HCT116 (cell line): ENCODE measurements at regions not wholly inside any gene's neighbourhood (a gene's known extent, or its start where the extent isn't known, plus 50 kb on each side); places are given as distances from the start of the nearest gene placed in this dataset.

ENCODE experiments used
- ATAC-seq: fragments of 200-7000 bp; cut with Tn5 transposase; 2 replicates; pipeline ENCODE4 v1.9.1; 2020; ENCODE audit warnings: mild to moderate bottlenecking, moderate library complexity
- BruUV-seq: library from RNA; stranded (reverse); fragments of 400-500 nt; replicated peaks from 2 replicates; lab custom pipeline; 2021; lab: Mats Ljungman, UMichigan
- CTCF ChIA-PET: fragments of 300-600 bp; sonication (Branson Sonifier 250); formaldehyde crosslinking; loops from one replicate; lab custom pipeline; 2021; ENCODE audit warnings: antibody characterized with exemption; lab: Charles Lee
- POLR2A ChIA-PET: fragments of 300-600, 350-600 bp; sonication (Branson Sonifier 250); formaldehyde crosslinking; loops from one replicate; lab custom pipeline; 2021; ENCODE audit warnings: antibody characterized with exemption; lab: Charles Lee
- RAD21 ChIA-PET, 2 experiments: fragments of 300-600 bp; sonication (Branson Sonifier 250); formaldehyde crosslinking; loops; one replicate each; lab custom pipeline; 2023; ENCODE audit warnings: low total read pairs in 2 of 2; ENCODE audit not compliant: uncharacterized antibody in 2 of 2, unreplicated experiment in 2 of 2, low non-redundant PET in 1 of 2; lab: Charles Lee
- DNase-seq: peaks from one replicate; pipeline ENCODE4 v3.0.0-alpha.2; 2010; ENCODE audit warnings: low read depth, low spot score
- H2AFZ ChIP-seq: fragments of 200-600 bp; shearing (Covaris generic), sonication (generic); 2 replicates; pipeline ENCODE4 v1.6.1; 2017; ENCODE audit warnings: low read depth, mixed run types, mixed read lengths, antibody characterized with exemption, low read length; ENCODE audit not compliant: poor library complexity, severe bottlenecking
- H3K27ac ChIP-seq: 2 replicates; pipeline ENCODE4 v1.5.1; 2012; ENCODE audit warnings: low read depth, low read length
- H3K27me3 ChIP-seq: fragments of 200-600 bp; sonication (generic); 2 replicates; pipeline ENCODE4 v1.6.1; 2016; ENCODE audit warnings: mixed run types, low read length, mixed read lengths; ENCODE audit not compliant: insufficient read depth
- H3K36me3 ChIP-seq, 2 experiments: fragments of 200-500 bp in 1 of 2; fragments of 200-600 bp in 1 of 2; sonication (Bioruptor generic) in 1 of 2; sonication (generic) in 1 of 2; 2 replicates each; pipeline versions ENCODE4 v1.5.1 to v1.6.1; 2014 to 2016; ENCODE audit warnings: low read length in 2 of 2, inconsistent platforms in 1 of 2, mixed read lengths in 1 of 2, mixed run types in 1 of 2; ENCODE audit not compliant: insufficient read depth in 2 of 2, control insufficient read depth in 1 of 2
- H3K4me1 ChIP-seq, 2 experiments: fragments of 200-600 bp in 1 of 2; sonication (generic) in 1 of 2; 2 replicates each; pipeline versions ENCODE4 v1.5.1 to v1.6.1; 2012 to 2017; ENCODE audit warnings: low read length in 2 of 2, inconsistent platforms in 1 of 2, mild to moderate bottlenecking in 1 of 2, mixed read lengths in 1 of 2, mixed run types in 1 of 2, moderate library complexity in 1 of 2; ENCODE audit not compliant: insufficient read depth in 2 of 2, control insufficient read depth in 1 of 2
- H3K4me2 ChIP-seq: fragments of 200-600 bp; sonication (generic); 2 replicates; pipeline ENCODE4 v1.6.1; 2017; ENCODE audit warnings: mixed run types, low read length, mixed read lengths
- H3K4me3 ChIP-seq, 2 experiments: fragments of 200-600 bp in 1 of 2; sonication (generic) in 1 of 2; replicated peaks in 1 of 2; 2 replicates each; pipeline ENCODE4 v1.5.1; 2011 to 2016; ENCODE audit warnings: low read length in 2 of 2, control low read depth in 1 of 2, low read depth in 1 of 2, mild to moderate bottlenecking in 1 of 2, mixed read lengths in 1 of 2, mixed run types in 1 of 2
- H3K79me2 ChIP-seq: fragments of 200-600 bp; sonication (generic); 2 replicates; pipeline ENCODE4 v1.6.1; 2017; ENCODE audit warnings: mild to moderate bottlenecking, mixed run types, low read length, moderate library complexity, mixed read lengths; ENCODE audit not compliant: insufficient read depth
- H3K9ac ChIP-seq: fragments of 200-600 bp; sonication (generic); 2 replicates; pipeline ENCODE4 v1.6.1; 2016; ENCODE audit warnings: low read length, mixed read lengths
- H3K9me2 ChIP-seq: fragments of 200-600 bp; sonication (generic), shearing (Covaris generic); 2 replicates; pipeline ENCODE4 v1.6.1; 2017; ENCODE audit warnings: mixed run types, mild to moderate bottlenecking, moderate library complexity; ENCODE audit not compliant: insufficient read depth
- H3K9me3 ChIP-seq, 2 experiments: fragments of 200-500 bp in 1 of 2; fragments of 200-600 bp in 1 of 2; sonication (Bioruptor generic) in 1 of 2; sonication (generic) in 1 of 2; 2 replicates each; pipeline ENCODE4 v1.6.1; 2014 to 2017; ENCODE audit warnings: low read length in 2 of 2, mixed read lengths in 2 of 2, inconsistent platforms in 1 of 2, low read depth in 1 of 2, mild to moderate bottlenecking in 1 of 2, mixed run types in 1 of 2, moderate library complexity in 1 of 2; ENCODE audit not compliant: control insufficient read depth in 1 of 2, insufficient read depth in 1 of 2
- H4K20me1 ChIP-seq: fragments of 200-600 bp; sonication (generic), shearing (Covaris generic); 2 replicates; pipeline ENCODE4 v1.6.1; 2017; ENCODE audit warnings: mixed run types, mild to moderate bottlenecking, moderate library complexity; ENCODE audit not compliant: insufficient read depth
- CBX3 ChIP-seq: IDR thresholded peaks from 2 replicates; pipeline ENCODE4 v1.6.1; 2012; ENCODE audit warnings: low read depth
- CEBPB ChIP-seq: IDR thresholded peaks from 2 replicates; pipeline ENCODE4 v1.6.1; 2012; ENCODE audit warnings: low read depth
- EZH2 ChIP-seq: fragments of 200-600 bp; sonication (generic); IDR thresholded peaks from 2 replicates; pipeline ENCODE4 v1.6.1; 2017; ENCODE audit warnings: antibody characterized with exemption, mixed run types
- EZH2phosphoT487 ChIP-seq: fragments of 200-600 bp; IDR thresholded peaks from 2 replicates; pipeline ENCODE4 v1.6.1; 2018; ENCODE audit warnings: antibody characterized with exemption, borderline replicate concordance
- FOSL1 ChIP-seq: IDR thresholded peaks from 2 replicates; pipeline ENCODE4 v1.6.1; 2012; ENCODE audit warnings: low read depth
- JUND ChIP-seq: IDR thresholded peaks from 2 replicates; pipeline ENCODE4 v1.6.1; 2012
- POLR2A ChIP-seq: IDR thresholded peaks from 2 replicates; pipeline ENCODE4 v1.7.0; 2011; ENCODE audit warnings: borderline replicate concordance; ENCODE audit not compliant: insufficient read depth, insufficient read length; ENCODE audit errors: extremely low read depth
- RAD21 ChIP-seq: IDR thresholded peaks from 2 replicates; pipeline ENCODE4 v1.6.1; 2012; ENCODE audit warnings: low read depth, mild to moderate bottlenecking
- REST ChIP-seq: IDR thresholded peaks from 2 replicates; pipeline ENCODE4 v1.6.1; 2012; ENCODE audit warnings: low read depth
- SP1 ChIP-seq: IDR thresholded peaks from 2 replicates; pipeline ENCODE4 v1.6.1; 2012; ENCODE audit warnings: low read depth
- SRF ChIP-seq: IDR thresholded peaks from 2 replicates; pipeline ENCODE4 v1.6.1; 2012; ENCODE audit warnings: low read depth
- TCF7L2 ChIP-seq: IDR thresholded peaks from 2 replicates; pipeline ENCODE4 v1.7.0; 2011; ENCODE audit warnings: borderline replicate concordance, inconsistent platforms; ENCODE audit not compliant: insufficient read depth, insufficient read length; ENCODE audit errors: extremely low read depth
- YY1 ChIP-seq: IDR thresholded peaks from 2 replicates; pipeline ENCODE4 v1.6.1; 2011; ENCODE audit warnings: low read length, low read depth, moderate library complexity, mild to moderate bottlenecking; ENCODE audit not compliant: insufficient replicate concordance; ENCODE audit errors: extremely low read depth
- ZBTB33 ChIP-seq: IDR thresholded peaks from 2 replicates; pipeline ENCODE4 v1.6.1; 2011; ENCODE audit warnings: mild to moderate bottlenecking, low read length, moderate library complexity; ENCODE audit not compliant: insufficient replicate concordance; ENCODE audit errors: extremely low read depth
- ZNF274 ChIP-seq: fragments of 200-500 bp; sonication (Bioruptor generic); IDR thresholded peaks from 2 replicates; pipeline ENCODE4 v1.6.1; 2014; ENCODE audit warnings: mild to moderate bottlenecking, low read depth, low read length, inconsistent platforms
- intact Hi-C: fragments of 100-400 bp; cut with micrococcal nuclease; formaldehyde crosslinking; loops from 2 replicates; pipeline ENCODE4 v1.10.0; 2022
- TF ChIP-seq, protein P1 (sequence below): IDR thresholded peaks from 2 replicates; pipeline ENCODE4 v1.6.1; 2012

GRCh38 chr11:13782390-13783075, 114.1 kb downstream of the FAR1 start:
- Histone ChIP-seq H3K4me3 (no peak overlapping the region), H3K9me3 (no peaks in the 10 kb centered on the region), H3K4me1 (no peaks in the 10 kb centered on the region), H4K20me1 (no peaks in the 10 kb centered on the region), H3K79me2 (no peaks in the 10 kb centered on the region), H3K36me3 (no peaks in the 10 kb centered on the region), H2AFZ (no peak overlapping the region), H3K27me3 (no peaks in the 10 kb centered on the region), H3K27ac (no peak overlapping the region), H3K4me2 (no peak overlapping the region), H3K9ac (no peak overlapping the region), H3K9me2 (no peaks in the 10 kb centered on the region)
- RAD21 ChIA-PET = no interaction called here
- CTCF ChIA-PET = no interaction called here
- no peak for ATAC-seq
- BruUV-seq = no TSS peak
- POLR2A ChIA-PET = no interaction called here
- DNase-seq = no peak
- TF ChIP-seq SP1 = no peak
- TF ChIP-seq ZBTB33 = no peak
- TF ChIP-seq SRF = no peak
- no peak for TF ChIP-seq CBX3
- TF ChIP-seq, protein P1, sequence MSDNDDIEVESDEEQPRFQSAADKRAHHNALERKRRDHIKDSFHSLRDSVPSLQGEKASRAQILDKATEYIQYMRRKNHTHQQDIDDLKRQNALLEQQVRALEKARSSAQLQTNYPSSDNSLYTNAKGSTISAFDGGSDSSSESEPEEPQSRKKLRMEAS = no peak
- intact Hi-C loops = no loop called here

DNA sequence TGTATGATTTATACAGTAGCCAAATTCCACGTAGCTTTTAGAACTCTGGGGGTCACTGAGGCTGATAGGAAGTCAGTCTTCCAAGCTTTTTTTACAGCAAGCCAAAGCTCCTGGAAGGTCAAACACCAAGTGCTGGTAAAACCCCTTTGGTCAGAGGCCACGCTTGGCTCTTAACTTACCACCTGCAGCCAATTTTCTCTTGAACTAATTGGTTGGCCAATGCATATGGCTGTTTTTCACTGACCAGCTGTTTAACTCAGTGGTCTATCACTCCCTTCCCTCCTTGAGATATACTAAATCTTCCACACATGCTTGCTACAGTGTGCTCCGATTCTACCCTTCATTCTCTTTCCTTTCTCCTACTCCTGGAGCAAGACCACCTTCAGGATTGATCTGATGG, 116.0 kb downstream of the FAR1 start:
- Histone ChIP-seq H3K4me1 (no peaks in the 10 kb centered on the region), H3K9me2 (no peaks in the 10 kb centered on the region), H3K27me3 (no peaks in the 10 kb centered on the region), H3K36me3 (no peaks in the 10 kb centered on the region), H3K27ac (no peak overlapping the region), H3K4me2 (no peak overlapping the region), H3K79me2 (no peaks in the 10 kb centered on the region), H4K20me1 (no peaks in the 10 kb centered on the region), H3K4me3 (no peak overlapping the region), H2AFZ (no peak overlapping the region), H3K9me3 (no peaks in the 10 kb centered on the region), H3K9ac (no peak overlapping the region)
- POLR2A ChIA-PET = no interaction called here
- RAD21 ChIA-PET = no interaction called here
- CTCF ChIA-PET = no interaction called here
- DNase-seq (no peak), ATAC-seq (no peak)
- intact Hi-C loops = no loop called here
- BruUV-seq = no TSS peak
- TF ChIP-seq JUND (no peak), EZH2 (no peak), TCF7L2 (no peak), RAD21 (no peak), FOSL1 (no peak), REST (no peak), CBX3 (no peak), POLR2A (no peak), ZNF274 (no peak), EZH2phosphoT487 (no peak), YY1 (no peak), CEBPB (no peak), SP1 (no peak)
